COLO829 (cell line): ENCODE measurements at regions not wholly inside any gene's neighbourhood (a gene's known extent, or its start where the extent isn't known, plus 50 kb on each side); places are given as distances from the start of the nearest gene placed in this dataset.
"Not testable (repeated sequence)": the region's sequence is repeated elsewhere in the genome, so short reads cannot be mapped to it uniquely, and the experiment has no call there.

Experiments
- DNase-seq: peaks from one replicate; pipeline ENCODE4 v3.0.0; 2012; ENCODE audit warnings: low spot score

GRCh38 chr7:12827920-12828319 is 140.5 kb downstream of the ARL4A start:
- DNase-seq, result no peak

GRCh38 chr7:12831024-12831423 is 143.6 kb downstream of the ARL4A start:
- no peak for DNase-seq

GRCh38 chr7:12833829-12834228 is 146.4 kb downstream of the ARL4A start:
- DNase-seq, result no peak

- DNase-seq, result no peak
These were observed 147.3 kb downstream of the ARL4A start for GRCh38 chr7:12834782-12835181.

- DNase-seq, result no peak
These were observed 152.2 kb downstream of the ARL4A start for GRCh38 chr7:12839508-12840153.

- DNase-seq, result not testable (repeated sequence)
These were observed 157.3 kb downstream of the ARL4A start for GRCh38 chr7:12844732-12845131.

- DNase-seq, result no peak
These were observed 159.6 kb downstream of the ARL4A start for GRCh38 chr7:12847001-12847400.

- no peak for DNase-seq
These were observed 163.7 kb downstream of the ARL4A start for GRCh38 chr7:12851142-12851541.

- DNase-seq, result no peak
These were observed 164.4 kb downstream of the ARL4A start for GRCh38 chr7:12851841-12852240.

GRCh38 chr7:12855036-12855435 is 167.6 kb downstream of the ARL4A start:
- no peak for DNase-seq

GRCh38 chr7:12859761-12860160 is 172.3 kb downstream of the ARL4A start:
- no peak for DNase-seq

GRCh38 chr7:12861070-12861469 is 173.6 kb downstream of the ARL4A start:
- no peak for DNase-seq

GRCh38 chr7:12862146-12862545 is 174.7 kb downstream of the ARL4A start:
- no peak for DNase-seq

- DNase-seq, result no peak
These were observed 177.1 kb downstream of the ARL4A start for GRCh38 chr7:12864470-12865046.

- no peak for DNase-seq
These were observed 178.2 kb downstream of the ARL4A start for GRCh38 chr7:12865593-12865992.

GRCh38 chr7:12866207-12866606 is 178.8 kb downstream of the ARL4A start:
- DNase-seq, result no peak

GRCh38 chr7:12868027-12868426 is 180.6 kb downstream of the ARL4A start:
- no peak for DNase-seq

GRCh38 chr7:12870219-12870618 is 182.8 kb downstream of the ARL4A start:
- DNase-seq, result no peak

- no peak for DNase-seq
These were observed 185.1 kb downstream of the ARL4A start for GRCh38 chr7:12872487-12872886.

- DNase-seq, result no peak
These were observed 186.1 kb downstream of the ARL4A start for GRCh38 chr7:12873571-12873970.

- DNase-seq, result no peak
These were observed 191.7 kb downstream of the ARL4A start for GRCh38 chr7:12879139-12879538.

GRCh38 chr7:12881712-12882111 is 194.3 kb downstream of the ARL4A start:
- DNase-seq, result no peak

- DNase-seq, result no peak
These were observed 195.3 kb downstream of the ARL4A start for GRCh38 chr7:12882710-12883109.

GRCh38 chr7:12884033-12884432 is 196.6 kb downstream of the ARL4A start:
- DNase-seq, result no peak
